ENCODE measurements at regions not wholly inside any gene's neighbourhood (a gene's known extent, or its start where the extent isn't known, plus 50 kb on each side); places are given as distances from the start of the nearest gene placed in this dataset.

DNA sequence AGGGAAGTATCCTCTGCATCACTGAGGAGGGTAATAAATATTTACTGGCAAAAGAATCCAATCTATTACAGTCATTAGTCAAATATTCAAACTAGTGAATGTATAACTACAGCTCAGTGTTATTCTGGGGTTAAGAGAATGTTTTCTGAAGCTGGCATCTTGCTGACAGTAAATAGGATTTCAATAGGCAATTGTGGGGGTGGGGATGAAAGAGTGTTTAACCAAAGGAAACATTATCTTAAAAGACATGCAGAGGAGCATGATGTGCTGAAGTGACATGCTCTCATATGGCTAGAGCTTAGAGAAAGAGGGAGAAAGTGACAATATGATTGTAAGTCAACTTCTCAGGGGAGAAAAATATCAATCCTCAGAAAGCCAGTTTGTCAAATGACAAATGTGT is 618.4 kb upstream of the RIOK2 start:
- TF ChIP-seq GATA2 (IDR thresholded peaks at IDR 0.05; ENCODE audit: low read depth, low read length) (no peak), GATA3 (IDR thresholded peaks at IDR 0.05; ENCODE audit: low read depth, low read length) (no peak)

Measured in SH-SY5Y (cell line).